ENCODE measurements at regions not wholly inside any gene's neighbourhood (a gene's known extent, or its start where the extent isn't known, plus 50 kb on each side); places are given as distances from the start of the nearest gene placed in this dataset.

DNA sequence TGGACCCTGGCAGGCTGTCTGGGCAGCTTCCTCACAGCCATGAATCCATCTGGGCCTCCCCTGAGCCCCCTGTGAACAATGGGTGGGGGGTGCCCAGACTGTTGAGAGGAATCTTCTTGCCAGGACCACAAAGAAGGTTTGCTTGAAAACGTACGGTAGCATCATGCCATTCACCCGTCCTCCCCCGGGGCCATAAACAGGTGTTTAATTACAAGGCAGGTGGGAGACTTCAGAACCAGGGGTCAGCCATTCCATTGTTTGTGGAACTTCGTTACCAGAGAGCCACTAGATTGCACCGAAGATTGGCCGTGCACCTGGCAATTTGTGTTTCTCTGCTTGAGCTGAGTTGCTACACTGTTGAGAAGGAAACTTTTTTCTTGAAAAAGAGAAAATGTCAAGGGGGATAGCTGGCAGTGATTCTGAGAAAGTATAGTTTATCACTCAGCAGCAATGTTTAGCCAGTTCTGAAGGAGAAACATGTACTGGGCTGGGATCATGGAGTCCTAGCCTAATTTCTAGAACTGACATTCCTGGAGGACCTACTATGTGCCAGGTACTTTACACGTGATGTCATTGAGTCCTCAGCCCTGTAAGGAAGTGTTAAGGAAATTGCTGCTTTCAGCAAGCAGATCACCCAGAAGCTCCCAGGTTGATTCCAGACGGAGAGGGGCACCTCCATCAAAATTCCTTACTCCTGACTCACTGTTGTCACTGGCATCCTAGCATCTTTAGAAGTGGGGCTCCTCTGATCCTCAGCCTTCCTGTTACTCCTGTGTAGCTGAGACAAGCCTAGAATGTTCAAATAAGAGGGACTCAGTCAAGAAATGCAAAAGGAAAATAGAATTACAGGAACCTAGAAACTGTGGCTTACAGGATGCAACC lies 103.8 kb upstream of the UBE2E1 start:
- Histone ChIP-seq H3K27me3 (ENCODE audit: insufficient read depth, low read length, poor library complexity) (no peaks in the 10 kb centered on the region), H3K4me3 (ENCODE audit: low read length) (no peak overlapping the region), H3K23ac (ENCODE audit: low read length) (no peak overlapping the region), H2AK5ac (ENCODE audit: low read length) (no peak overlapping the region), H3K79me1 (ENCODE audit: low read length) (no peaks in the 10 kb centered on the region), H2BK5ac (ENCODE audit: low read length) (no peak overlapping the region), H3K18ac (ENCODE audit: low read length) (no peak overlapping the region), H4K5ac (ENCODE audit: low read length) (no peak overlapping the region), H2BK120ac (ENCODE audit: low read depth, low read length) (no peak overlapping the region), H3K79me2 (ENCODE audit: control insufficient read depth, insufficient read depth, low read length) (no peaks in the 10 kb centered on the region), H3K56ac (ENCODE audit: low read length) (no peak overlapping the region), H3K4me1 (ENCODE audit: control insufficient read depth, low read depth, low read length) (no peaks in the 10 kb centered on the region), H3K4me2 (ENCODE audit: low read length) (no peak overlapping the region), H3K9ac (ENCODE audit: low read length) (no peak overlapping the region), H3K4ac (ENCODE audit: low read depth, low read length) (no peak overlapping the region), H3K27ac (ENCODE audit: low read depth, low read length) (no peak overlapping the region), H2BK15ac (replicated peaks; ENCODE audit: low read depth) (no peak overlapping the region), H3K36me3 (ENCODE audit: control insufficient read depth, insufficient read depth, low read length) (no peaks in the 10 kb centered on the region), H4K8ac (ENCODE audit: low read depth, low read length) (no peak overlapping the region)
- DNase-seq, result peak; percentile 94
- no CpG with 5 or more reads among the region's 9 CpGs for WGBS (ENCODE audit: extremely low coverage, insufficient coverage, low lambda C conversion rate)

DNA sequence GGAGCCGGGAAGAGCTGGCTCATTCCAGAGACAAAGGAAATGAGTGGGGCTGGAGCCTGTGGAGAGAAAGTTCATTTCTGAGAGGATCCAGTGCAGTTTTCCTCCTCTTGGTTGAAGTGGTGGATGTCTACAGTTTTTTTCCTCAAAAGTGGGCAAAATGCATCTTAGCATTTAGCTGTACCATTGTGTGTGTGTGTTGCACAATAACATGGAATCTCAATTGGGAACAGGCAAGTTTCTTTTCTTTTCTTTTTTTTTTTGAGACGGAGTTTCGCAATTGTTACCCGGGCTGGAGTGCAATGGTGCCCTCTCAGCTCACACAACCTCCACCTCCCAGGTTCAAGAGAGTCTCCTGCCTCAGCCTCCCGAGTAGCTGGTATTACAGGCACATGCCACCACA lies 101.5 kb upstream of the UBE2E1 start:
- no peak overlapping the region for H3K56ac ChIP-seq (ENCODE audit: low read length)
- H3K4me1 ChIP-seq (ENCODE audit: control insufficient read depth, low read depth, low read length), result no peaks in the 10 kb centered on the region
- H3K4ac ChIP-seq (ENCODE audit: low read depth, low read length), result no peak overlapping the region
- no peak overlapping the region for H4K8ac ChIP-seq (ENCODE audit: low read depth, low read length)
- H2BK120ac ChIP-seq (ENCODE audit: low read depth, low read length), result no peak overlapping the region
- DNase-seq, result no peak
- H3K79me1 ChIP-seq (ENCODE audit: low read length), result no peaks in the 10 kb centered on the region
- H3K36me3 ChIP-seq (ENCODE audit: control insufficient read depth, insufficient read depth, low read length), result no peaks in the 10 kb centered on the region
- H4K5ac ChIP-seq (ENCODE audit: low read length), result no peak overlapping the region
- H3K23ac ChIP-seq (ENCODE audit: low read length), result no peak overlapping the region
- no peak overlapping the region for H2BK5ac ChIP-seq (ENCODE audit: low read length)
- WGBS (ENCODE audit: extremely low coverage, insufficient coverage, low lambda C conversion rate), result no CpG with 5 or more reads among the region's 5 CpGs
- H3K27ac ChIP-seq (ENCODE audit: low read depth, low read length), result no peak overlapping the region
- H3K18ac ChIP-seq (ENCODE audit: low read length), result no peak overlapping the region
- no peak overlapping the region for H2AK5ac ChIP-seq (ENCODE audit: low read length)
- H2BK15ac ChIP-seq (replicated peaks; ENCODE audit: low read depth), result no peak overlapping the region
- no peak overlapping the region for H3K4me2 ChIP-seq (ENCODE audit: low read length)
- no peaks in the 10 kb centered on the region for H3K79me2 ChIP-seq (ENCODE audit: control insufficient read depth, insufficient read depth, low read length)
- no peaks in the 10 kb centered on the region for H3K27me3 ChIP-seq (ENCODE audit: insufficient read depth, low read length, poor library complexity)
- H3K4me3 ChIP-seq (ENCODE audit: low read length), result no peak overlapping the region
- H3K9ac ChIP-seq (ENCODE audit: low read length), result no peak overlapping the region

- WGBS (ENCODE audit: extremely low coverage, insufficient coverage, low lambda C conversion rate), result no CpG with 5 or more reads among the region's 2 CpGs
- Histone ChIP-seq H3K27me3 (ENCODE audit: insufficient read depth, low read length, poor library complexity) (no peaks in the 10 kb centered on the region), H2BK5ac (ENCODE audit: low read length) (no peak overlapping the region), H3K4me2 (ENCODE audit: low read length) (no peak overlapping the region), H4K8ac (ENCODE audit: low read depth, low read length) (no peak overlapping the region), H3K36me3 (ENCODE audit: control insufficient read depth, insufficient read depth, low read length) (no peaks in the 10 kb centered on the region), H2AK5ac (ENCODE audit: low read length) (no peak overlapping the region), H3K9ac (ENCODE audit: low read length) (no peak overlapping the region), H2BK120ac (ENCODE audit: low read depth, low read length) (no peak overlapping the region), H4K5ac (ENCODE audit: low read length) (no peak overlapping the region), H3K27ac (ENCODE audit: low read depth, low read length) (no peak overlapping the region), H3K4me1 (ENCODE audit: control insufficient read depth, low read depth, low read length) (peaks cover 12% of the 10 kb centered on the region), H3K56ac (ENCODE audit: low read length) (no peak overlapping the region), H2BK15ac (replicated peaks; ENCODE audit: low read depth) (no peak overlapping the region), H3K79me2 (ENCODE audit: control insufficient read depth, insufficient read depth, low read length) (no peaks in the 10 kb centered on the region), H3K79me1 (ENCODE audit: low read length) (no peaks in the 10 kb centered on the region), H3K4ac (ENCODE audit: low read depth, low read length) (no peak overlapping the region), H3K4me3 (ENCODE audit: low read length) (no peak overlapping the region), H3K23ac (ENCODE audit: low read length) (no peak overlapping the region), H3K18ac (ENCODE audit: low read length) (no peak overlapping the region)
- DNase-seq, result no peak
Observed at GRCh38 chr3:23706111-23706510, 99.6 kb upstream of the UBE2E1 start.

DNA sequence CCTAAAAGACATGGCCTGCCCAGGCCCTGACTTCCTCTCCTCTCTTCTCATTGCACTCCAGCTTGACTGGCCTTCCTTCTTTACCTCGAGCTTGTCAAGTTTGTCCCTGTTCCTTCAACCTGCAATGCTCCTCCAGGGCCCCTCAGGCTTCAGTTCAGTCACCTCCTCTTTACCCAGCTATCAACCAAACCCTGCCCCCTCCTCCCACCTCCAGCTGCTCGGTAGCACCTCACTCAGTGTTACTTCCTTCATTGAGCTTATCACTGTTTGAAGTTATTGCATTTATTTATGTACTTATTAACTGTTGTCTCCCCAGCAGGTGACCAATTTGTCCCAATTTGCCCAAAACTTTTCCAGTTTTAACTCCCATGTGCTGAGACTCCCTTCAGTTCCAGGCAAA lies 95.8 kb upstream of the UBE2E1 start:
- Histone ChIP-seq H2BK15ac (replicated peaks; ENCODE audit: low read depth) (no peak overlapping the region), H2BK120ac (ENCODE audit: low read depth, low read length) (no peak overlapping the region), H4K8ac (ENCODE audit: low read depth, low read length) (no peak overlapping the region), H3K56ac (ENCODE audit: low read length) (no peak overlapping the region), H3K4me2 (ENCODE audit: low read length) (peak overlapping the region; percentile 6), H3K79me1 (ENCODE audit: low read length) (no peaks in the 10 kb centered on the region), H3K27ac (ENCODE audit: low read depth, low read length) (no peak overlapping the region), H3K23ac (ENCODE audit: low read length) (no peak overlapping the region), H3K9ac (ENCODE audit: low read length) (no peak overlapping the region), H3K18ac (ENCODE audit: low read length) (no peak overlapping the region), H3K79me2 (ENCODE audit: control insufficient read depth, insufficient read depth, low read length) (no peaks in the 10 kb centered on the region), H3K4me3 (ENCODE audit: low read length) (no peak overlapping the region), H3K27me3 (ENCODE audit: insufficient read depth, low read length, poor library complexity) (no peaks in the 10 kb centered on the region), H2BK5ac (ENCODE audit: low read length) (peak overlapping the region; percentile 3), H3K36me3 (ENCODE audit: control insufficient read depth, insufficient read depth, low read length) (no peaks in the 10 kb centered on the region), H2AK5ac (ENCODE audit: low read length) (no peak overlapping the region), H4K5ac (ENCODE audit: low read length) (no peak overlapping the region), H3K4me1 (ENCODE audit: control insufficient read depth, low read depth, low read length) (peaks cover 12% of the 10 kb centered on the region), H3K4ac (ENCODE audit: low read depth, low read length) (peak overlapping the region; percentile 46)
- no CpG with 5 or more reads among the region's 2 CpGs for WGBS (ENCODE audit: extremely low coverage, insufficient coverage, low lambda C conversion rate)
- peak; percentile 64 for DNase-seq

DNA sequence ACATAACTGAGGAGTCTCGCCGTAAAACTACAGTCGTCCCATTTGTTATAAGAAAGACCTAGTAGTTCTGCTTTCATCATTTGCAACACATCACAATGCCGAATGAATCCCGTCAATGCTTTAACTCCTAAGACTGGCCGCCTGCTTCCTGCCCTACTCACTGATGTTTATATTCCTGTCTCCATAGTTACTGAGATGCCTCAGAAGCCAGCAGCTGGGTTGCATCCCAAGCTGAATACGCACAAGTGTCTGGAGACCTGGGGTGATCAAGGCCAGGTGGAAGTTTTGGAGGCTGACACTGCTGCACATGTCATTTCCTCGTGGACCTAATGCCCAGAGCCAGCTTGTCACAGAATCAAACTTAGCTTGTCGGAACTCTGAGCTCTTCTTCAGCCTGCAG lies 95.2 kb upstream of the UBE2E1 start:
- Histone ChIP-seq H3K27ac (ENCODE audit: low read depth, low read length) (no peak overlapping the region), H3K36me3 (ENCODE audit: control insufficient read depth, insufficient read depth, low read length) (no peaks in the 10 kb centered on the region), H2BK15ac (replicated peaks; ENCODE audit: low read depth) (no peak overlapping the region), H2AK5ac (ENCODE audit: low read length) (no peak overlapping the region), H3K4me1 (ENCODE audit: control insufficient read depth, low read depth, low read length) (peaks cover 12% of the 10 kb centered on the region), H2BK120ac (ENCODE audit: low read depth, low read length) (no peak overlapping the region), H3K23ac (ENCODE audit: low read length) (no peak overlapping the region), H3K27me3 (ENCODE audit: insufficient read depth, low read length, poor library complexity) (no peaks in the 10 kb centered on the region), H3K18ac (ENCODE audit: low read length) (no peak overlapping the region), H3K56ac (ENCODE audit: low read length) (no peak overlapping the region), H3K4me3 (ENCODE audit: low read length) (no peak overlapping the region), H3K9ac (ENCODE audit: low read length) (no peak overlapping the region), H3K4me2 (ENCODE audit: low read length) (no peak overlapping the region), H4K8ac (ENCODE audit: low read depth, low read length) (no peak overlapping the region), H4K5ac (ENCODE audit: low read length) (no peak overlapping the region), H3K79me1 (ENCODE audit: low read length) (no peaks in the 10 kb centered on the region), H2BK5ac (ENCODE audit: low read length) (no peak overlapping the region), H3K4ac (ENCODE audit: low read depth, low read length) (no peak overlapping the region), H3K79me2 (ENCODE audit: control insufficient read depth, insufficient read depth, low read length) (no peaks in the 10 kb centered on the region)
- WGBS (ENCODE audit: extremely low coverage, insufficient coverage, low lambda C conversion rate), result no CpG with 5 or more reads among the region's 9 CpGs
- peak; percentile 98 for DNase-seq

All from mesendoderm (in vitro differentiated cells).